GM21515 (cell line): ENCODE measurements at regions not wholly inside any gene's neighbourhood (a gene's known extent, or its start where the extent isn't known, plus 50 kb on each side); places are given as distances from the start of the nearest gene placed in this dataset.

Experiments used
- ATAC-seq: cut with Tn5 transposase; IDR thresholded peaks from one replicate; pipeline ENCODE4 v1.9.1; 2021; ENCODE audit not compliant: unreplicated experiment

DNA sequence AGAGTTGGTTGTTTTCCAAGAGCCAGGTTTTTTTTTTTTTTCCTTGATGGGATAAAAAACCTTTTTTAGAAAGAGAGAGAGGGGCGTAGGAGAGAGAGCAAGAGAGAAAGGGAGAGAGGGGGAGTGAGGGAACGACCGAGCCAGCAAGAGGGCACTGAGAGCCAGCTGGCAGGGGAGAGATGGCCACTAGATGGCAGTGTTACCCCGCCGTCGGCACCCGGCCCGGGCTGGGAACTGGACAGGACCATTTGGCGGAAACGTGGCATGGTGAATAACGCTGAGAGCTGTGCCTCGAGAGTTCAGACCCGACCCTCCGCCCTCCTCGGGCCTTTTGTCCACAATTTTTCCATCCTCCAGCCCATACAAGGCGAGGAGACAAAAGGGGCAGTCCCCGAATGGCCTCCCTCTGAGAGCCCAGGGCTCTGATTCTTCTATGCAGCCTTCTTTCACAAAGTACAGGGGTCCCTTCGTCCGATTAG lies 286.7 kb upstream of the VRK2 start:
- ATAC-seq: peak; percentile 96

DNA sequence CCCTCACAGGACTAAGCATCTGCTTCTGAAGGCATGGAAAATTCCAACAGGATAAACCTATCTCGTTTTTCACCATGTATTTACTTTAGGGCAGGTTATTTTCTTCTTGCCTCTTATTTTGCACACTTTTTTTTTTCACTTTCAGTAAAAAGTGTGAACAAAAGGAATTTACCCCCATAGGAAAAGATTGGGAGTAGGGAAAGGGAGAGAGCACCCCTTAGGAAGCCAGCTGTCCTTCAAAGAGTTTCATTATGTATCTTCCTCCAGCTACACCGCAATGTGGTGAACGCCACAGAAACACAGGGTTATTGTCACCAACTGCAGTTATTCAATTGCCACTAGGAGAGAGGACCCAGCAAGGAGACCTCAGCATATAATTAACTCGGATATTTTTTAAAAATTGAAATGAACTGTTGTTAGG lies 286.2 kb upstream of the VRK2 start:
- peak; percentile 46 for ATAC-seq

DNA sequence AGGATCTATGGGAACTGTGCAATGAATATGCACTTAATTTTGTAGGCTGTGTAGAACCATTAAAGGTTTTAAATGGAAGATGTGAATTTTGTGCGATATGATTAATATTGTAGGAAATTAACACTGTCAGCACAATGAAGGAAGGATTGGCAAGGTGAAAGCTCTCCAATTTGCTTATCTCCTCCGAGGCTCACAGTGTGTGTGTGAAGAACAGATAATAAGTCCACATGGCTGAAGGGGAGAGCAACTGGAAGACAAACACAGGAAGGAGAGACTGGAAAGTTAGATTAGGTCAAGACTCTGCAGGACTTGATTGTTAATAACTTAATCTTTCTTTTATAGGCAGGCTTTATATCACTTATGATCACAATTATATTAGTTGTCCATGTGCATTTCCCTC lies 269.7 kb upstream of the VRK2 start:
- no peak for ATAC-seq

DNA sequence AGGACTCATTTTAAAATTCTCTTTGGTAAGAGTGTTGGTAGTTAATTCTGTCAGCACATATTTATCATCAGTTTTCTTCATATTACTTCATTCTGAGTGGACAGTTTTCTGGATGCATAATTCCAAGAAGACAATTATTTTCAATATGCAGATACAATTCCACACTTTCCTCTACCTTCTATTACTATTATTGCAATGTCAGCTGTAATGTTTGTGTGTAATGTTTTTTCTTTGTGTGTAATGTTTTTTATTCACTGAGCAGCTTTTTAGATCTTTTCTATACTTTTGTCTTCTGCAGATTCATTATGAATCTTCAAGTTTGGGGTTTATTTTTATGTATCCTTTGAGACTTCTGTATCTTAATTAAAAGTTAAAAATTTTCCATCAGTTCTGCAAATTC lies 264.0 kb upstream of the VRK2 start:
- no peak for ATAC-seq

DNA sequence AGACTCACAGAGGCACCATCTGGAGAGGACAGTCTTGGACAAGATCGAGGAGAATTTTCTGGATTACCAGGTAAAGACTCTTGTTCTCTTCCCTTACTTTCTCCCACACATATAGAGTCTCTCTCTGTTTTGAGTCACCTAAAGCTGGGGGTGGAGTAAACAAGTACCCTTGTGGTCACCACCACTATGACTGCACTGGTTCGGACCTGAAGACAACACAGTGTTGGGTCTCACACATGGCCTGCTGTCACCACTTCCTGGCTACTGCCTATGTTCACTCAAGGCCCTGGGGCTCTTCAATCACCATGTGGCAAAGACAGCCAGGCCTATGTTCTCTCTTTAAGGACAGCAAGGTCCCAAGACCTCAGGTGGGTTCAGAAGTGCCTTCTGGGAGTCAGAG lies 253.3 kb upstream of the VRK2 start:
- no peak for ATAC-seq

DNA sequence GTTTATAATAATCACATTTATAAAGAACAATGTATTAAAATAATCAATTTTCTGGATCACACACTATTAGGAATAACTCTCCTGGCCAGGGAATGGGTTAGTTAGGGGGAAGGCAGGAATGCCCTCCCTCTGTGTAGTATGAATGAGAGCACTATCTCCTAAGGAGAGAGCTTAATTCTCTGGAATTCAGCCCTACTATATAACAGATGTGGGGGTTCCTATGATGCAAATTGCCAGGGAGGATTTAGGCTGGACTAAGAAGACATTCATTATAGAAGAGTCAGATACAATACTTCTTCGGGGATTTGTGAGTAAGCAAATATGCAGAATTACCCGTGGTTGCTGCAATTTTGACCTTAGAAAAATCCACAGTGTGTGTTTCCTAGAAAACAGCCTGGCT lies 250.1 kb upstream of the VRK2 start:
- ATAC-seq: no peak

DNA sequence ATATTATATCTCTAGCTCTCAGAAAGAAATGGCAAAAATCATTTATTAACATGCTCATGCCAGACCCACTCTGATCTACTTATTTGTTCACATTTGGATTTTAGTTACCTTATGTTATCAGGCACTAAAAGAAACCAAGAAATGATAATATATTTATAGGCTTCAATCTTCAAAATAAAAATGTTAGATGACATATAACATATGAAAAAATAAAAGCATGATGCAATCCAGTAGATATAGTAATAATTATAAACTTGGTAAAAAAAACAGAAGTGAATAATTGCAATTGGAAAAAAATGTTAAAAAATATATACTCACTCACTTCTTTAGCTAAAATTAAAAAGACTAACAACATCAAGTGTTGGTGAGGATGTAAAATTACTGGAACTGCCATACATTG lies 248.3 kb upstream of the VRK2 start:
- ATAC-seq: no peak

DNA sequence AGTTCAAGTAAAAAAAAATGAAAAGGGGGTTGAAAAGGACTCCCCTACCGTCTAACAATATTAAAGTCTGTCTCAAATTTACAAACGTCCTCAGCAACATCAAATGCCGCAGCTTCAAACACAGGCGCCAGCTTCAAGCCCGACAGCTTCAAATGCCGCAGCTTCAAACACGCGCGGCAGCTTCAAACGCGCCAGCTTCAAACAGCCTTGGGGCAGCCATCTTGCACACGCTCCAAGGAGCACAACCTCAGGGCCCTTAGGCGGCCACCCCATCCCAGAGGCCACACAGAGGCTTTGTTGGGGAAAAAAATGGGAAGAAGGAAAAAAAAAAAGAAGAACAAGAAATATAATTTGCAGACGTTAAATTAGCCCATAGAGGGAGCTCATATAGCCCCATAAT lies 244.4 kb upstream of the VRK2 start:
- no peak for ATAC-seq

DNA sequence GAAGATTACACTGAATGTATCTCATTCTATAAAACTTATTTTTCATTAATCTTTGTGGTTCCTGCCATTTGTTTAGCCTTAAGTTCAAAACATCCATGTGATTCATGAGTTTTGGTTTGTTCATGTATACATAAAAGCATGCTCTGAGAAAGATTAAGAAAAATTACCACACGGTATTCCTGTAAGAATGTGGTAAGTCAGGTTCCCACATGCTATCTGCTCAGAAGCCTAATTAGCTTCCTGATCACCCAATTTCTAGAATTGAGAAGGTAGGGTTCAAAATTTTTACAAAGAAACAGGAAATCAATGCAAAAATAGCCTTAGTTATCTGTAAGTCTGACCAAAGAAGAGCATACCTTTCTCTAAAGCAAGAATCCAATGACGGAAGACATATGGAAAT lies 241.6 kb upstream of the VRK2 start:
- ATAC-seq: no peak

DNA sequence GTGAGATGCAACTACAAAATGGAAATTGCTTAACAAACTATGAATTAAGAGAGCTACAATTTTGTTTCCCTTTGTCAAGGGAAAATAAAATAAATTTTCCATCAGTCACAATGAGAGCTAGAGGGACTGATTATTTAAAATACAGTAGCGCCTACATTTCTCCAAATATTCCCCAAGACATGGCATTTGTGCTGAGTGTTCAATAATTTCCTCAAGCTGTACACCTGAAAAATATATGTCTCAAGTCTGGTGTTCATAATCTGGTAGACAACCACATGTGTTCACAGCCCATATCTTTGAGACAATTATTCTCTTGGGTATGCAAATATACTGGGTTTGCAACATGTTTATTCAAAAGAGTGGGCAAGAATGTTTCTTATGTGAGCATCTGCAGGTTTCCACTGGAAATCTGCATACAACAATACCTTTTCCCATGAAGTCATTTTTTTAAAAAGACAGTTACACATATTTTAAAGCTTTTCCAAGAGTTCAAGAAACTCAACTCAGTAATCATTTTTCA lies 240.1 kb upstream of the VRK2 start:
- no peak for ATAC-seq

DNA sequence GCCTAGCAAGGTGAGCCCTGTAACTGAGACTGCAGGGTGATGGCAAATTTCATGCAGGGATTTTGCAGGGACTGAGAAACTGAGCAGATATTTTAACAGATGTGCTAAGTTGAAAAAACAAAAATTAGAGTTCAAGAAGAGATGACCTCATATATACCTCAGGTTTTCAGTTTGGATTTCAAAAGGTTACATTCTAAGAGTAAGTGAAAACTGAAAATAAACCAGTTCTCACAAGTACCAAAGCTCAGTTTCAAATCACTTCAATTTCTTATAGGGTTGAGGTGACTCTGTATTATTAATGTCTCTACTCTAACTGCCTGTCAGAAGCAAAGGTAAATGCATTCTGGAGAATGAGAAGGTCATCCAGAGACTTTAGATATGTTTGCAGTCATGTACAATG lies 237.4 kb upstream of the VRK2 start:
- peak; percentile 94 for ATAC-seq

DNA sequence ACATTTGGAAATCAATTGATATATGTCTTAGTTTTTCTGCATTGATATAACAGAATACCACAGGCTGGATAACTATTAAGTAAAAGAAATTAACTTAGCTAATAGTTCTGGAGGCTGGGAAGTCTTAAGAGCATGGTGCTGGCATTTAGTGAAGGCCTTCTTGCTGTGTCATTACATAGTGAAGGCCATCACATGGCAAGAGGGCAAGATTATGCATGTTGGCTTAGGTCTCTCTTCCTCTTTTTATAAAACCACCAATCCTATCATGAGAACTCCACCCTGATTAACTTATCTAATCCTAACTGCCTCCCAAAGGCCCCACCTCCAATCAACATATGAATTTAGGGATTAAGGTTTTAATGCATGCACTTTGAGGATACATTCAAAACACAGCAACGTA lies 225.5 kb upstream of the VRK2 start:
- no peak for ATAC-seq

DNA sequence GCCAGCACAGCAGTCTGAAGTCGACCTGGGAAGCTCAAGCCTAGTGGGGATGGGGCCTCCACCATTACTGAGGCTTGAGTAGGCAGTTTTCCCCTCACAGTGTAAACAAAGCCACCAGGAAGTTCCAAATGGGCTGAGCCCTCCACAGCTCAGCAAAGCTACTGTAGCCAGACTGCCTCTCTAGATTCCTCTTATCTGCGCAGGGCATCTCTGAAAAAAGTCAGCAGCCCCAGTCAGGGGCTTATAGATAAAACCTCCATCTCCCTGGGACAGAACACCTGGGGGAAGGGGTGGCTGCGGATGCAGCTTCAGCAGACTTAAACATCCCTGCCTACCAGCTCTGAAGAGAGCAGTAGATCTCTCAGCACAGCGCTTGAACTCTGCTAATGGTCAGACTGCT lies 218.4 kb upstream of the VRK2 start:
- ATAC-seq: no peak

DNA sequence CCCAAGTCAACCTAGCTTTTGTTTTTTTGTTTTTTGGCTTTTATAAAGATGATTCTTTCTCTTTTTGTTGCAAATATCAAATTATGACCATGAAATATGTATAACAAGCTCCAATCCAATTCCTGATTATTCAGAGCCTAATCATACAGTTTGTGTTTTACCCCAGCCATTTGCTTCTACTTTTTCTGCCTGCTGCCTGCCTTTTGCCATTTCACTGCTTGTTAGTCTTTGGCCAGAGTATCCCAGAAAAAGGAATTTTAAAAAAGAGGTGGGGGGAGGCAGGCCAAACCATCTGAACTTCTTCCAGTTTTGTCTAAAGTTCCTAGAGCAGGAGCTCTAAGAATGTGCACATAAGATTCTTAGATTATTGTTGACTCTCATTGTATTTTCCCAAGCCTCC lies 211.9 kb upstream of the VRK2 start:
- no peak for ATAC-seq

DNA sequence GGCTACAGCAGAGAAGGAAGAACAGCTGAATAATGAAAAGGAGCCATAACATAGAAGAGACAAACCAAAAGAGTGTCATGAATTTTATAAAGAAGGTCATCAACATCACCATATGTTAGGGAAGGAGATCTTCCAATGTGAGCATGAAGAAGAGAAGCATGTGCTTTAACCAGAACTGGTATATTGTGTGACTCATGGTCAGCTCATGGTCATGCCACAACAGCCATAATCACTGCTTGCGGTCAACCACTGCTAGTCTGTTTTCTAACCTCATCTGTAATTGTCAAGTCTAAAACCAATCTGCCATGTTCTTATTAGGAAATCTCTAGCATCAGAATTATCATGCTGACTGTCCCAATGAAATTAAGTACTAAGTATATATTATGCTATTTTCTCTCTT lies 204.1 kb upstream of the VRK2 start:
- ATAC-seq: no peak

DNA sequence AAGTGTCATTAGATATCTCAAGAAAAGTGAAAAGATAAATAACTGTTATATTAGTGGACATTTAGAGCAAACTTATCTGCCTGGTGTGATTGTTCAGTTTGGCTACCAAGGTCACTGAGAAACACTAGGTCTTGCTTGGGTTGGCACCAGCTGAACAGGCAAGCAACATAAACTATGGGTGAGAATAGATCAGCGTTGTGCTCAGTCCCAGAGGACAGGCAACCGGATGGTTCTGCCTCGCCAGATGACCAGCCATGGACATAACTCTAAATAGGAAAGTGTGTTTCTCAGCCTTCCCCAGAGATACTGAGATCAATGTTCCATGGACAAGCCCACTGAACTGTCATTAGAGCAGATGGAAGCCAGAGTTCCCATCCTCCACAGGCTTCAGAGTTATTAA lies 203.4 kb upstream of the VRK2 start:
- no peak for ATAC-seq

DNA sequence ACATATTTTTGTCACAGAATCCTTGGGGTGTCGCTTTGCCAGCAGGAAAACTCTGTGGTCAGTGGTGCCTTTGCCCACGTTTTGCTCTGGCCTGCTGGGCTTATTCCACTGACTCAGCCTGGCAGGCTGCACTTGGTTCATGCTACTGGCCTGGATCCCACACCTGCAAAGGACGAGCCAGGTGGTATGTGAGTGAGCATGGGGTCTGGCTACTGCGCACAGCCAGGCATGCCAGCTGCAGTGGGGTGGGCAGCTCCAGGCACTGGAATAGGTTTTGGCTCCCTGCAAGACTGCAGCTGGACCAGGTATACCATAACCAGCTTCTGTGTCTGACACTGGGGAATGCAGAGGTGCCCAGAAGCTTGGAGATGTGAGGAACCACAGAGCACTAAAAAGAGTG lies 197.9 kb upstream of the VRK2 start:
- ATAC-seq: no peak

DNA sequence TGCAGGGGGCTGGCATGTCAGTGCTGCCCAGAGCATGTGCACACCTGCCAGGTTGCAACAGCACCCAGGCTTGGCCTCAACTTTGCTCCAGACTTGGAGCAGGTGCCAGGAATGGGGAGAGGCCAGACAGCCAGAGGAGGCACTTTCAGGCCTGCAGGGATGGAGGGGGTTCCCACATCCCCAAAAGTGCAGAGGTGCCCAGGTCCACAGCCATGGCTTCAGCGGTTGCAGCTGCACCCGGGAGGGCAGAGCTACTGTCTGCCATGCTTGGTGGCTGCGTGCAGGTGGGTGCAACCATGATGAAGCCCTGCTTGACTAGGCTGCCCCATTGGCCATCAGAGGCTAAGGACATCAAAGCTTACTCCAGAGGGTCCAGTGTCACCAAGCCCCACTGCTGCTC lies 196.8 kb upstream of the VRK2 start:
- ATAC-seq: no peak

DNA sequence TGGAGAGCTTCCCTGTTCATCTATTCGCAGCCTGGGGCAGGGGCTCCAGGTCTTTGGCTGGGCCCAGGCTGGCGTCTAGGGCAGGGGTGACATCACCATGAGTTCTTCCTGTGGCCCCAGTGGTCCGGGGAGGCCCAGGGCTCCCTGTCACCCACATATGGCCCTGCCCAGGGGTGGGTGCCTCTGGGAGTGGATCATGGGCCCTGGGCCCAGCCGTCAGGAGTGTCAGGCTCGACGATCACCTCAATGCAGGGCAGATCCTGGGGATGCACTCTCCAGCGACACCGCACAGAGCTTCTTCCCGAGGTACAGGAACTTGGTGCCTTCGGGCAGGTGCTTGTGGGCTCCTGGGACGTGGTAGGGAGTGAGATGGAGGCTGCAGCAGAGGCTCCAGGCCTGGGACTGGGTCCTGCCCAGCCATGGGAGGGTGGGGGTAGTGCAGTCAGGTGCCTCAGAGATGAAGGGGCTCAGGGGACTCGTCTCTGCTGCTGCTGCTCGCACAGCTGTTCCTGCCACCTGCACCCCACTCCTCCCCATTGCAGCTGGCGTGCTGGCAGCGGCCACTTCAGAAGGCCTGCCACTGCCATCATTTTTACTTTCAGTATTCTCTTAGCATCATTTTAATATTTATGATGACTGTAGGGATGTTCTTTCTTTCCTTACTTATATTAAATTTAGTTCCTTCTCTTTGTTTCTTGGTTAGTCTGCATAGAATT lies 196.0 kb upstream of the VRK2 start:
- ATAC-seq: no peak

DNA sequence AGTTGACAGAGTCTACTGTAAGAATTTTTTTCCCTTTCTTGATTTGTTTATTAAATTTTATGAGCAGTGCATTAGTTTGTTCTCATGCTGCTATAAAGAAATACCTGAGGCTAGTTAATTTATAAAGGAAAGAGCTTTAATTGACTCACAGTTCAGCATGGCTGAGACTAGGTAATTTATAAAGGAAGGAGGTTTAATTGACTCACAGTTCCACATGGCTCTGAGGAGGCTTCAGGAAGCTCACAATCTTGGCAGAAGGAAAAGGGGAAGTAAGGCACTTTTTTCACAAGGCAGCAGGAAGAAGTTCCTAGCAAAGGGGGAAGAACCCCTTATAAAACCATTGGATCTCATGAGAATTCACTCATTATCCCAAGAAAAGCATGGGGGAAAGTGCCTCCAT lies 191.4 kb upstream of the VRK2 start:
- no peak for ATAC-seq

DNA sequence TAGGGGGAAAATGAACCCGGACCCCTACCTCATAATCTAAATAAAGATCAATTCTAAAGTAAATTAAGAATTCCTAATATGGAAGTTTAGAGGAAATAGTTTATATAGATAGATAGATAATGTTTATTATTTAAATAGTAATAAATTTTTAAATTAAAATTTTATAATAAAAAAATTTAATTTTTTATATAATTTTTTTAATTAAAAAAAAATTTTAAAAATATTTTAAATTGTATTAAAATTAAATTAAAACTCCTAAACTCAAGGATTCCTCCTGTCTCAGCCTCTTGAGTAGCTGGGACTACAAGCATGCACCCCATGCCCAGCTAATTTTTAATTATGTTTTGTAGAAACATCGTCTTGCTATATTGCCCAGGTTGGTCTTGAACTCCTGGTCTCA lies 186.9 kb upstream of the VRK2 start:
- ATAC-seq: no peak

DNA sequence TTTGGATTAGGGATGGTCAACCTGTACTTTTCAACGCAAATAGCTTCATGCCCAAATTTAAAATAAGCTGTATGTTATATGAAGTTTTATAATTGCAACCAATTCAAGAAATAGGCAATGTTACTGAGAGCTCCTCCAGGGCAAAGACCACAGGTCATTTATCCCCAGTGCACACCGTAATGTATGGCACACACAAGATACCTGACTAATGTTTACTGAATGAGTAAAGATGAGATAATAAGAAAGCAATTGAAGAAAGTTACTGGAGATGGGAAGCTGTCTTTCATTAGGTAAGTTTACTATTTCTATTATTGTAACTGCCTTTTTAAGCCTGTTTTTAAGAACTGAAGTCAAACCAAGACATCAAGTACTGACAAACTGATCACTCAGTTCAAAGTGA lies 184.5 kb upstream of the VRK2 start:
- no peak for ATAC-seq

DNA sequence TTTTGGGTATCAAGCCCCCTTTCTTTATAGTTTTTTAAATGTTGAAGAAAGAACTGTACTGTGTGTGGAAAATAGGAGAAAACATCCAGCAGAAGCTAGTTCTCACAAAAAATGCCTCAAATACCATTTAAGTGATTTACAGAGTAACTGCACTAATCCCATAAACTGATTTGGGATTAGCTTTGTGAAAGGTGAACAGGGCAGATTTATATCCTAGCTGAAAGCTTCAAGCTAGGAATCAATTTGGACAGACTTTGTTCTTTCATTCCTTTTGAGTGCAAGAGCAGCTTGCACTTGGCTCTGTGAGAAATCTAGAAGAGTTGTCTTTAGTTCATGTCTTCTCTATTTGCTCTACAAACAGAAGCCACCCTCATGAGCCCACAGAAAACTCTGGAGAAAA lies 183.9 kb upstream of the VRK2 start:
- no peak for ATAC-seq
